LNCAP (cell line): ENCODE measurements at regions not wholly inside any gene's neighbourhood (a gene's known extent, or its start where the extent isn't known, plus 50 kb on each side); places are given as distances from the start of the nearest gene placed in this dataset.

Source experiments
- CTCF ChIP-seq: fragments of 450-650 bp; IDR thresholded peaks from 2 replicates; pipeline ENCODE4 v1.5.1; 2017; ENCODE audit warnings: mild to moderate bottlenecking

- no peak for TF ChIP-seq CTCF
These were observed 97.2 kb upstream of the FAM216B start for GRCh38 chr13:42684226-42684625.

GRCh38 chr13:42685751-42686150 is 95.6 kb upstream of the FAM216B start:
- TF ChIP-seq CTCF, result no peak

- TF ChIP-seq CTCF, result no peak
These were observed 95.2 kb upstream of the FAM216B start for GRCh38 chr13:42686165-42686564.

- no peak for TF ChIP-seq CTCF
These were observed 92.6 kb upstream of the FAM216B start for GRCh38 chr13:42688821-42689220.

GRCh38 chr13:42696191-42696590 is 85.2 kb upstream of the FAM216B start:
- no peak for TF ChIP-seq CTCF

GRCh38 chr13:42699912-42700311 is 81.5 kb upstream of the FAM216B start:
- no peak for TF ChIP-seq CTCF

- TF ChIP-seq CTCF, result no peak
These were observed 78.7 kb upstream of the FAM216B start for GRCh38 chr13:42702716-42703115.

- no peak for TF ChIP-seq CTCF
These were observed 77.6 kb upstream of the FAM216B start for GRCh38 chr13:42703740-42704139.
